K562 (cell line): ENCODE measurements at regions not wholly inside any gene's neighbourhood (a gene's known extent, or its start where the extent isn't known, plus 50 kb on each side); places are given as distances from the start of the nearest gene placed in this dataset.

Experiments
- ATAC-seq: fragments of 200-7000 bp; cut with Tn5 transposase; 3 replicates; pipeline ENCODE4 v1.9.1; 2020; ENCODE audit warnings: moderate library complexity
- BruUV-seq: library from RNA; stranded (reverse); fragments of 400-500 nt; replicated peaks from 2 replicates; lab custom pipeline; 2021; lab: Mats Ljungman, UMichigan
- CTCF ChIA-PET: fragments of 300-600 bp; formaldehyde crosslinking; extraction: SDS; loops from one replicate; lab custom pipeline; 2021; ENCODE audit warnings: low intra/inter-chr PET ratio; lab: Yijun Ruan, JAX
- POLR2A ChIA-PET: fragments of 300-600, 350-650 bp; sonication (Branson Sonifier 250); formaldehyde crosslinking; extraction: SDS; loops from one replicate; lab custom pipeline; 2021; ENCODE audit warnings: antibody characterized with exemption, inconsistent platforms; lab: Yijun Ruan, JAX
- DNase-seq, 4 experiments: peaks; one replicate each; pipeline versions ENCODE4 v3.0.0 to v3.0.0-alpha.2; 2011 to 2018; ENCODE audit warnings: low spot score in 3 of 4, mixed read lengths in 3 of 4; ENCODE audit errors: extremely low read depth in 1 of 4
- FAIRE-seq: peaks from 2 replicates; lab custom pipeline; 2011; peaks lifted over from hg19 to GRCh38; lab: Jason Lieb, UNC
- H2AFZ ChIP-seq: 2 replicates; pipeline ENCODE4 v1.6.0; 2011; ENCODE audit warnings: low read depth, low read length, control low read depth, inconsistent platforms
- H3K27ac ChIP-seq: fragments of 200-600 bp; 3 replicates; pipeline ENCODE4 v1.8.0; 2011; ENCODE audit warnings: low read depth, mild to moderate bottlenecking, control low read depth, inconsistent platforms, low read length, moderate library complexity, mixed read lengths; ENCODE audit errors: extremely low read depth
- H3K27me3 ChIP-seq, 2 experiments: fragments of 300-600 bp in 1 of 2; 2 replicates in 1 of 2; 3 replicates in 1 of 2; pipeline versions ENCODE4 v1.6.0 to v1.8.0; 2011; ENCODE audit warnings: inconsistent platforms in 2 of 2, low read length in 2 of 2, mild to moderate bottlenecking in 1 of 2, mixed read lengths in 1 of 2, moderate library complexity in 1 of 2; ENCODE audit not compliant: control insufficient read depth in 2 of 2, insufficient read depth in 2 of 2
- H3K36me3 ChIP-seq: fragments of 300-600 bp; 3 replicates; pipeline ENCODE4 v1.8.0; 2011; ENCODE audit warnings: mild to moderate bottlenecking, low read length, inconsistent platforms; ENCODE audit not compliant: control insufficient read depth, insufficient read depth
- H3K4me1 ChIP-seq, 2 experiments: fragments of 200-600 bp in 1 of 2; replicated peaks in 1 of 2; 2 replicates in 1 of 2; 3 replicates in 1 of 2; pipeline versions ENCODE4 v1.5.1 to v1.8.0; 2011; ENCODE audit warnings: inconsistent platforms in 2 of 2, low read length in 2 of 2, mild to moderate bottlenecking in 1 of 2, mixed read lengths in 1 of 2, moderate library complexity in 1 of 2; ENCODE audit not compliant: control insufficient read depth in 2 of 2, insufficient read depth in 2 of 2
- H3K4me2 ChIP-seq: 2 replicates; pipeline ENCODE4 v1.6.1; 2011; ENCODE audit warnings: low read length, control low read depth, inconsistent platforms, mixed read lengths; ENCODE audit not compliant: insufficient read depth
- H3K4me3 ChIP-seq: fragments of 200-600 bp; sonication (generic), shearing (Covaris generic); 2 replicates; pipeline ENCODE4 v1.5.1; 2016; ENCODE audit warnings: control low read depth, inconsistent platforms
- H3K79me2 ChIP-seq: fragments of 200-600 bp; 3 replicates; pipeline ENCODE4 v1.8.0; 2011; ENCODE audit warnings: low read length, inconsistent platforms; ENCODE audit not compliant: control insufficient read depth, insufficient read depth
- H3K9ac ChIP-seq, 2 experiments: 2 replicates each; pipeline versions ENCODE4 v1.6.0 to v1.6.1; 2011; ENCODE audit warnings: low read depth in 2 of 2, low read length in 2 of 2, control low read depth in 1 of 2, inconsistent platforms in 1 of 2, mild to moderate bottlenecking in 1 of 2, mixed read lengths in 1 of 2; ENCODE audit not compliant: insufficient read depth in 1 of 2
- H3K9me1 ChIP-seq: one replicate; pipeline ENCODE4 v1.6.0; 2011; ENCODE audit warnings: inconsistent platforms, mild to moderate bottlenecking, low read length, moderate library complexity; ENCODE audit not compliant: control insufficient read depth, insufficient read depth
- H3K9me3 ChIP-seq: replicated peaks from 2 replicates; pipeline ENCODE4 v1.5.1; 2011; ENCODE audit warnings: low read depth, low read length, inconsistent platforms; ENCODE audit not compliant: control insufficient read depth, insufficient read depth
- H4K20me1 ChIP-seq: replicated peaks from 2 replicates; pipeline ENCODE4 v1.6.1; 2011; ENCODE audit warnings: low read length, inconsistent platforms, mixed read lengths; ENCODE audit not compliant: control insufficient read depth, insufficient read depth
- CBX5 ChIP-seq: IDR thresholded peaks from 2 replicates; pipeline ENCODE4 v1.6.1; 2014; ENCODE audit warnings: low read depth, borderline replicate concordance
- DIDO1 ChIP-seq: fragments of 450-650 bp; IDR thresholded peaks from 2 replicates; pipeline ENCODE4 v1.6.1; 2016; ENCODE audit warnings: low read depth, missing biosample characterization, missing genetic modification characterization
- E2F3 ChIP-seq: fragments of 250-450 bp; sonication (Bioruptor Pico); IDR thresholded peaks from 2 replicates; pipeline ENCODE4 v1.4.0; 2020; ENCODE audit warnings: mild to moderate bottlenecking
- KHSRP ChIP-seq: fragments of 450-650 bp; IDR thresholded peaks from 2 replicates; pipeline ENCODE4 v1.6.1; 2017
- NFIC ChIP-seq: fragments of 450-650 bp; IDR thresholded peaks from 2 replicates; pipeline ENCODE4 v1.6.1; 2017; ENCODE audit warnings: mild to moderate bottlenecking, inconsistent platforms
- NFYB ChIP-seq: IDR thresholded peaks from 2 replicates; pipeline ENCODE4 v1.6.1; 2011; ENCODE audit warnings: mild to moderate bottlenecking, moderate library complexity; ENCODE audit not compliant: insufficient read length; ENCODE audit errors: extremely low read depth
- NR4A1 ChIP-seq, 2 experiments: fragments of 250-450 bp in 1 of 2; fragments of 450-650 bp in 1 of 2; sonication (Bioruptor Pico) in 1 of 2; IDR thresholded peaks; 2 replicates each; pipeline versions ENCODE4 v1.4.0 to v1.6.1; 2016 to 2020; ENCODE audit warnings: mild to moderate bottlenecking in 2 of 2, missing compliant biosample characterization in 1 of 2, missing genetic modification characterization in 1 of 2, moderate library complexity in 1 of 2
- PHB ChIP-seq: fragments of 250-450 bp; sonication (Bioruptor Pico); IDR thresholded peaks from 2 replicates; pipeline ENCODE4 v1.5.0; 2021
- RBM34 ChIP-seq: fragments of 200-400 bp; formaldehyde crosslinking; IDR thresholded peaks from 2 replicates; pipeline ENCODE4 v1.6.1; 2018; ENCODE audit warnings: low read length, borderline replicate concordance; ENCODE audit not compliant: insufficient read depth
- RUNX1 ChIP-seq: sonication (generic); IDR thresholded peaks from 2 replicates; pipeline ENCODE4 v1.6.1; 2016; ENCODE audit warnings: antibody characterized with exemption, low read depth
- TAF1 ChIP-seq: IDR thresholded peaks from 2 replicates; pipeline ENCODE4 v1.6.1; 2011; ENCODE audit warnings: mild to moderate bottlenecking, low read length, moderate library complexity; ENCODE audit not compliant: insufficient read depth, control insufficient read depth, severe bottlenecking; ENCODE audit errors: extremely low read depth
- YY1 ChIP-seq, 3 experiments: IDR thresholded peaks; 2 replicates each; pipeline ENCODE4 v1.6.1; 2011; ENCODE audit warnings: low read length in 2 of 3, mild to moderate bottlenecking in 2 of 3, moderate library complexity in 2 of 3, borderline replicate concordance in 1 of 3, control low read depth in 1 of 3, low read depth in 1 of 3; ENCODE audit not compliant: insufficient read depth in 3 of 3, insufficient replicate concordance in 2 of 3, control insufficient read depth in 1 of 3, insufficient read length in 1 of 3; ENCODE audit errors: extremely low read depth in 1 of 3
- WGBS: fragments of 100-300 bp; shearing (Covaris generic); methylation state at CpG from one replicate; pipeline ENCODE4 v1.1.6; 2016; ENCODE audit warnings: low coverage, mixed read lengths; ENCODE audit not compliant: insufficient coverage; ENCODE audit errors: missing lambda C conversion rate; 5-methylcytosine and 5-hydroxymethylcytosine counted together
- in situ Hi-C: fragments of 300-500 bp; cut with MboI; formaldehyde crosslinking; loops from 4 replicates; pipeline ENCODE4 v1.15.0; 2018; ENCODE audit warnings: inconsistent platforms, mixed read lengths
- intact Hi-C: fragments of 100-400 bp; cut with micrococcal nuclease; formaldehyde crosslinking; loops from 2 replicates; pipeline ENCODE4 v1.14.2; 2022
- TF ChIP-seq, protein P1 (sequence below): fragments of 450-650 bp; conservative IDR thresholded peaks from 2 replicates; pipeline ENCODE4 v1.6.1; 2016; ENCODE audit warnings: missing genetic modification characterization, low read depth, mild to moderate bottlenecking, control low read depth, missing compliant biosample characterization
- TF ChIP-seq, protein P2 (sequence below): IDR thresholded peaks from 2 replicates; pipeline ENCODE4 v1.6.1; 2014; ENCODE audit warnings: antibody characterized with exemption

DNA sequence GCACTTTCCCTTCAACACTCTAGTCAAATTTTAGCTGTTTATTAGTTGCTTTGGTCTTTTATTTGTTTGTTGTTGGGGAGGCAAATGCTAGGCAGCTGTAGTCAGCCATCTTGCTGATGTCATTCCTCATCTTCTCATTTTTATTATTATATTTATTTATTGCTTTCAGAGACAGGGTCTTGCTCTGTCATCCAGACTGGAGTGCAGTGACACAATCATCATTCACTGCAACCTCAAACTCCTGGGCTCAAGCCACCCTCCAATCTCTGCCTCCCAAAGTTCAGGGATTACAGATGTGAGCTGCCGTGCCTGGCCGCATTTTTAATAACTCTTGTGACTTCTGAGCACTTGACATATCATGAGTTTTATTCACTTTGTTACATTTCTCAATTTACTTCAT lies 441.4 kb downstream of the DIPK2A start:
- H3K27ac ChIP-seq: no peak overlapping the region
- no peak overlapping the region for H3K4me2 ChIP-seq
- H3K27me3 ChIP-seq: no peaks in the 10 kb centered on the region
- CTCF ChIA-PET: no interaction called here
- ATAC-seq: no peak
- no peaks in the 10 kb centered on the region for H3K36me3 ChIP-seq
- no peak for TF ChIP-seq RBM34
- TF ChIP-seq, protein P1, sequence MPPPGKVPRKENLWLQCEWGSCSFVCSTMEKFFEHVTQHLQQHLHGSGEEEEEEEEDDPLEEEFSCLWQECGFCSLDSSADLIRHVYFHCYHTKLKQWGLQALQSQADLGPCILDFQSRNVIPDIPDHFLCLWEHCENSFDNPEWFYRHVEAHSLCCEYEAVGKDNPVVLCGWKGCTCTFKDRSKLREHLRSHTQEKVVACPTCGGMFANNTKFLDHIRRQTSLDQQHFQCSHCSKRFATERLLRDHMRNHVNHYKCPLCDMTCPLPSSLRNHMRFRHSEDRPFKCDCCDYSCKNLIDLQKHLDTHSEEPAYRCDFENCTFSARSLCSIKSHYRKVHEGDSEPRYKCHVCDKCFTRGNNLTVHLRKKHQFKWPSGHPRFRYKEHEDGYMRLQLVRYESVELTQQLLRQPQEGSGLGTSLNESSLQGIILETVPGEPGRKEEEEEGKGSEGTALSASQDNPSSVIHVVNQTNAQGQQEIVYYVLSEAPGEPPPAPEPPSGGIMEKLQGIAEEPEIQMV (tag): no peak
- no peak for TF ChIP-seq NR4A1 (CRISPR knock-in tag; IDR thresholded peaks at IDR 0.05)
- no peak for TF ChIP-seq NR4A1 (tag; IDR thresholded peaks at IDR 0.05)
- TF ChIP-seq NFYB: no peak
- TF ChIP-seq CBX5: no peak
- TF ChIP-seq E2F3 (CRISPR knock-in tag): no peak
- TF ChIP-seq, protein P2, sequence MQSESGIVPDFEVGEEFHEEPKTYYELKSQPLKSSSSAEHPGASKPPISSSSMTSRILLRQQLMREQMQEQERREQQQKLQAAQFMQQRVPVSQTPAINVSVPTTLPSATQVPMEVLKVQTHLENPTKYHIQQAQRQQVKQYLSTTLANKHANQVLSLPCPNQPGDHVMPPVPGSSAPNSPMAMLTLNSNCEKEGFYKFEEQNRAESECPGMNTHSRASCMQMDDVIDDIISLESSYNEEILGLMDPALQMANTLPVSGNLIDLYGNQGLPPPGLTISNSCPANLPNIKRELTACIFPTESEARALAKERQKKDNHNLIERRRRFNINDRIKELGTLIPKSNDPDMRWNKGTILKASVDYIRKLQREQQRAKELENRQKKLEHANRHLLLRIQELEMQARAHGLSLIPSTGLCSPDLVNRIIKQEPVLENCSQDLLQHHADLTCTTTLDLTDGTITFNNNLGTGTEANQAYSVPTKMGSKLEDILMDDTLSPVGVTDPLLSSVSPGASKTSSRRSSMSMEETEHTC: no peak
- TF ChIP-seq RUNX1: no peak
- no peak for TF ChIP-seq TAF1
- TF ChIP-seq KHSRP: no peak
- no peak for TF ChIP-seq YY1 (IDR thresholded peaks at IDR 0.05; ENCODE audit: borderline replicate concordance in 1 of 3, control insufficient read depth in 1 of 3, extremely low read depth in 1 of 3, insufficient read depth in 3 of 3, insufficient read length in 1 of 3, insufficient replicate concordance in 2 of 3, low read depth in 1 of 3, low read length in 2 of 3)
- TF ChIP-seq DIDO1 (tag): no peak
- TF ChIP-seq PHB (CRISPR knock-in tag): no peak
- no peak for TF ChIP-seq NFIC
- TF ChIP-seq, all 486 proteins: peak for 0
- Histone ChIP-seq H3K4me3 (no peak overlapping the region), H2AFZ (no peak overlapping the region), H3K9me3 (no peaks in the 10 kb centered on the region; the same call in none of the 2 replicates), H3K9ac (no peak overlapping the region), H3K9me1 (no peaks in the 10 kb centered on the region), H3K79me2 (no peaks in the 10 kb centered on the region), H3K4me1 (no peaks in the 10 kb centered on the region), H4K20me1 (no peaks in the 10 kb centered on the region)
- BruUV-seq: no TSS peak
- in situ Hi-C loops: no loop called here
- WGBS: 0% methylated on average over 2 of the region's 2 CpGs
- DNase-seq: no peak
- POLR2A ChIA-PET: no interaction called here
- intact Hi-C loops: no loop called here
- FAIRE-seq: no peak
